ENCODE measurements at regions not wholly inside any gene's neighbourhood (a gene's known extent, or its start where the extent isn't known, plus 50 kb on each side); places are given as distances from the start of the nearest gene placed in this dataset.

- TF ChIP-seq CTCF (conservative IDR thresholded peaks at IDR 0.05; ENCODE audit: low read depth, low read length) (no peak), EZH2 (IDR thresholded peaks at IDR 0.05; ENCODE audit: borderline replicate concordance, low read depth, low read length, poor library complexity, severe bottlenecking) (no peak)
These were observed 58.3 kb downstream of the HES1 start for GRCh38 chr3:194194051-194194756.

Measured in A673 (cell line).